Hepatocyte (in vitro differentiated cells): ENCODE measurements at regions not wholly inside any gene's neighbourhood (a gene's known extent, or its start where the extent isn't known, plus 50 kb on each side); places are given as distances from the start of the nearest gene placed in this dataset.

ENCODE experiments used
- DNase-seq: peaks from one replicate; pipeline ENCODE4 v3.0.0-alpha.2; 2016; ENCODE audit warnings: low spot score
- H2AFZ ChIP-seq: fragments of 200-600 bp; sonication (generic); 2 replicates; pipeline ENCODE4 v1.6.0; 2016; ENCODE audit warnings: antibody characterized with exemption, mild to moderate bottlenecking
- H3K27ac ChIP-seq: fragments of 200-600 bp; sonication (generic); 2 replicates; pipeline ENCODE4 v1.5.1; 2016; ENCODE audit warnings: mild to moderate bottlenecking
- H3K27me3 ChIP-seq: fragments of 200-600 bp; sonication (generic); 2 replicates; pipeline ENCODE4 v1.6.1; 2016
- H3K36me3 ChIP-seq: fragments of 200-600 bp; sonication (generic); replicated peaks from 2 replicates; pipeline ENCODE4 v1.5.1; 2016; ENCODE audit warnings: low read depth; ENCODE audit not compliant: insufficient read depth
- H3K4me1 ChIP-seq: fragments of 200-600 bp; sonication (generic); 2 replicates; pipeline ENCODE4 v1.5.1; 2016; ENCODE audit warnings: mild to moderate bottlenecking, moderate library complexity; ENCODE audit not compliant: insufficient read depth
- H3K4me2 ChIP-seq: fragments of 200-600 bp; sonication (generic); 2 replicates; pipeline ENCODE4 v1.6.0; 2016
- H3K4me3 ChIP-seq: fragments of 200-600 bp; sonication (generic); 2 replicates; pipeline ENCODE4 v1.5.1; 2016; ENCODE audit warnings: mild to moderate bottlenecking
- H3K79me2 ChIP-seq: fragments of 200-600 bp; sonication (generic); 2 replicates; pipeline ENCODE4 v1.6.0; 2017; ENCODE audit warnings: mild to moderate bottlenecking
- H3K9me2 ChIP-seq: fragments of 200-600 bp; sonication (generic); replicated peaks from 2 replicates; pipeline ENCODE4 v1.6.0; 2017; ENCODE audit warnings: mild to moderate bottlenecking; ENCODE audit not compliant: insufficient read depth
- H3K9me3 ChIP-seq: fragments of 200-600 bp; sonication (generic); 2 replicates; pipeline ENCODE4 v1.5.1; 2016; ENCODE audit warnings: low read depth, mild to moderate bottlenecking
- H4K20me1 ChIP-seq: fragments of 200-600 bp; sonication (generic); 2 replicates; pipeline ENCODE4 v1.6.0; 2016; ENCODE audit warnings: mild to moderate bottlenecking; ENCODE audit not compliant: insufficient read depth, poor library complexity, severe bottlenecking
- EZH2 ChIP-seq: fragments of 200-600 bp; sonication (generic); IDR thresholded peaks from 2 replicates; pipeline ENCODE4 v1.6.1; 2016; ENCODE audit warnings: antibody characterized with exemption, mild to moderate bottlenecking, borderline replicate concordance
- EZH2phosphoT487 ChIP-seq: fragments of 200-600 bp; sonication (generic); IDR thresholded peaks from one replicate; pipeline ENCODE4 v1.6.1; 2018; ENCODE audit warnings: antibody characterized with exemption, mild to moderate bottlenecking, low read depth, moderate library complexity; ENCODE audit not compliant: unreplicated experiment, severe bottlenecking
- WGBS: methylation state at CpG from one replicate; pipeline ENCODE4 v1.1.6; 2016; ENCODE audit warnings: low lambda C conversion rate; ENCODE audit errors: missing lambda C conversion rate; 5-methylcytosine and 5-hydroxymethylcytosine counted together
- TF ChIP-seq, protein P1 (sequence below): fragments of 200-600 bp; sonication (generic); IDR thresholded peaks from 2 replicates; pipeline ENCODE4 v1.5.1; 2016; ENCODE audit warnings: antibody characterized with exemption, mild to moderate bottlenecking; ENCODE audit not compliant: poor library complexity

GRCh38 chr15:59940928-59941327 lies 63.2 kb upstream of the FOXB1 start:
- no peak overlapping the region for H3K4me2 ChIP-seq
- no peaks in the 10 kb centered on the region for H3K9me2 ChIP-seq
- TF ChIP-seq, protein P1, sequence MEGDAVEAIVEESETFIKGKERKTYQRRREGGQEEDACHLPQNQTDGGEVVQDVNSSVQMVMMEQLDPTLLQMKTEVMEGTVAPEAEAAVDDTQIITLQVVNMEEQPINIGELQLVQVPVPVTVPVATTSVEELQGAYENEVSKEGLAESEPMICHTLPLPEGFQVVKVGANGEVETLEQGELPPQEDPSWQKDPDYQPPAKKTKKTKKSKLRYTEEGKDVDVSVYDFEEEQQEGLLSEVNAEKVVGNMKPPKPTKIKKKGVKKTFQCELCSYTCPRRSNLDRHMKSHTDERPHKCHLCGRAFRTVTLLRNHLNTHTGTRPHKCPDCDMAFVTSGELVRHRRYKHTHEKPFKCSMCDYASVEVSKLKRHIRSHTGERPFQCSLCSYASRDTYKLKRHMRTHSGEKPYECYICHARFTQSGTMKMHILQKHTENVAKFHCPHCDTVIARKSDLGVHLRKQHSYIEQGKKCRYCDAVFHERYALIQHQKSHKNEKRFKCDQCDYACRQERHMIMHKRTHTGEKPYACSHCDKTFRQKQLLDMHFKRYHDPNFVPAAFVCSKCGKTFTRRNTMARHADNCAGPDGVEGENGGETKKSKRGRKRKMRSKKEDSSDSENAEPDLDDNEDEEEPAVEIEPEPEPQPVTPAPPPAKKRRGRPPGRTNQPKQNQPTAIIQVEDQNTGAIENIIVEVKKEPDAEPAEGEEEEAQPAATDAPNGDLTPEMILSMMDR = no peak
- TF ChIP-seq EZH2phosphoT487 (no peak), EZH2 (no peak)
- whole genome bisulfite sequencing = 85% methylated on average over 1 of the region's 1 CpG
- no peak overlapping the region for H2AFZ ChIP-seq
- H3K79me2 ChIP-seq = no peaks in the 10 kb centered on the region
- H3K4me3 ChIP-seq = no peak overlapping the region
- H3K36me3 ChIP-seq = no peaks in the 10 kb centered on the region
- no peaks in the 10 kb centered on the region for H4K20me1 ChIP-seq
- H3K4me1 ChIP-seq = no peaks in the 10 kb centered on the region
- H3K27ac ChIP-seq = no peak overlapping the region
- DNase-seq = no peak
- H3K27me3 ChIP-seq = peaks cover 15% of the 10 kb centered on the region
- H3K9me3 ChIP-seq = no peaks in the 10 kb centered on the region

GRCh38 chr15:59940456-59940855 lies 63.7 kb upstream of the FOXB1 start:
- no peak overlapping the region for H2AFZ ChIP-seq
- no peaks in the 10 kb centered on the region for H3K36me3 ChIP-seq
- no peak for DNase-seq
- peaks cover 12% of the 10 kb centered on the region for H3K27me3 ChIP-seq
- no peak overlapping the region for H3K4me3 ChIP-seq
- H3K9me3 ChIP-seq = no peaks in the 10 kb centered on the region
- H3K79me2 ChIP-seq = no peaks in the 10 kb centered on the region
- H3K4me2 ChIP-seq = no peak overlapping the region
- 93% methylated on average over 6 of the region's 6 CpGs for WGBS
- H3K4me1 ChIP-seq = no peaks in the 10 kb centered on the region
- no peak overlapping the region for H3K27ac ChIP-seq
- H3K9me2 ChIP-seq = no peaks in the 10 kb centered on the region
- TF ChIP-seq EZH2 (no peak), EZH2phosphoT487 (no peak)
- TF ChIP-seq, protein P1 = no peak
- no peaks in the 10 kb centered on the region for H4K20me1 ChIP-seq

- Histone ChIP-seq H3K27me3 (peaks cover 13% of the 10 kb centered on the region), H3K36me3 (no peaks in the 10 kb centered on the region), H4K20me1 (no peaks in the 10 kb centered on the region), H3K9me3 (no peaks in the 10 kb centered on the region), H3K27ac (no peak overlapping the region), H3K79me2 (no peaks in the 10 kb centered on the region), H3K4me2 (no peak overlapping the region), H3K4me1 (no peaks in the 10 kb centered on the region), H3K4me3 (no peak overlapping the region), H2AFZ (no peak overlapping the region), H3K9me2 (no peaks in the 10 kb centered on the region)
- 68% methylated on average over 8 of the region's 8 CpGs for WGBS
- no peak for DNase-seq
- TF ChIP-seq EZH2phosphoT487 (no peak), EZH2 (no peak)
- TF ChIP-seq, protein P1 = no peak
These were observed 67.4 kb upstream of the FOXB1 start for GRCh38 chr15:59936741-59937140.

- no peak for TF ChIP-seq EZH2phosphoT487
- TF ChIP-seq, protein P1 = no peak
- no peak for TF ChIP-seq EZH2
- H3K27ac ChIP-seq = no peak overlapping the region
- no peaks in the 10 kb centered on the region for H3K36me3 ChIP-seq
- H3K79me2 ChIP-seq = no peaks in the 10 kb centered on the region
- H3K4me3 ChIP-seq = no peak overlapping the region
- no peaks in the 10 kb centered on the region for H3K9me3 ChIP-seq
- H3K4me2 ChIP-seq = no peak overlapping the region
- no peak for DNase-seq
- 70% methylated on average over 4 of the region's 4 CpGs for WGBS
- no peaks in the 10 kb centered on the region for H4K20me1 ChIP-seq
- peaks cover 15% of the 10 kb centered on the region for H3K27me3 ChIP-seq
- H3K9me2 ChIP-seq = no peaks in the 10 kb centered on the region
- no peak overlapping the region for H2AFZ ChIP-seq
- H3K4me1 ChIP-seq = no peaks in the 10 kb centered on the region
These were observed 70.5 kb upstream of the FOXB1 start for GRCh38 chr15:59933607-59934006.
